ENCODE measurements at regions not wholly inside any gene's neighbourhood (a gene's known extent, or its start where the extent isn't known, plus 50 kb on each side); places are given as distances from the start of the nearest gene placed in this dataset.
"Not testable (repeated sequence)": the region's sequence is repeated elsewhere in the genome, so short reads cannot be mapped to it uniquely, and the experiment has no call there.

- peaks cover 13% of the 10 kb centered on the region for H3K4me1 Mint-ChIP-seq
- H3K4me3 Mint-ChIP-seq, result no peak overlapping the region
- H3K36me3 Mint-ChIP-seq (ENCODE audit: low read depth), result peaks cover 4% of the 10 kb centered on the region
- H3K27me3 Mint-ChIP-seq, result peaks cover 5% of the 10 kb centered on the region
- no peaks in the 10 kb centered on the region for H3K9me3 ChIP-seq (ENCODE audit: control insufficient read depth, low read length, poor library complexity, severe bottlenecking)
- ATAC-seq (no peak), DNase-seq (no peak)
- H3K27ac Mint-ChIP-seq, result no peak overlapping the region
Observed at GRCh38 chr3:194189243-194189791, 53.4 kb downstream of the HES1 start.

- H3K4me1 Mint-ChIP-seq, result peaks cover 19% of the 10 kb centered on the region
- not testable (repeated sequence) for ATAC-seq; H3K27me3 Mint-ChIP-seq; H3K9me3 ChIP-seq (ENCODE audit: control insufficient read depth, low read length, poor library complexity, severe bottlenecking); H3K36me3 Mint-ChIP-seq (ENCODE audit: low read depth); H3K27ac Mint-ChIP-seq; DNase-seq; H3K4me3 Mint-ChIP-seq
Observed at GRCh38 chr3:194191850-194192249, 55.9 kb downstream of the HES1 start.

- DNase-seq (no peak), ATAC-seq (peak; percentile 64)
- H3K9me3 ChIP-seq (ENCODE audit: control insufficient read depth, low read length, poor library complexity, severe bottlenecking), result no peaks in the 10 kb centered on the region
- Mint-ChIP-seq H3K27ac (peak overlapping the region; percentile 62), H3K27me3 (peaks cover 31% of the 10 kb centered on the region), H3K4me1 (peaks cover 19% of the 10 kb centered on the region), H3K36me3 (ENCODE audit: low read depth) (peaks cover 8% of the 10 kb centered on the region), H3K4me3 (no peak overlapping the region)
Observed at GRCh38 chr3:194194051-194194756, 58.3 kb downstream of the HES1 start.

- peaks cover 35% of the 10 kb centered on the region for H3K27me3 Mint-ChIP-seq
- no peak overlapping the region for H3K27ac Mint-ChIP-seq
- ATAC-seq (no peak), DNase-seq (no peak)
- H3K4me3 Mint-ChIP-seq, result no peak overlapping the region
- H3K36me3 Mint-ChIP-seq (ENCODE audit: low read depth), result peaks cover 8% of the 10 kb centered on the region
- peaks cover 19% of the 10 kb centered on the region for H3K4me1 Mint-ChIP-seq
- H3K9me3 ChIP-seq (ENCODE audit: control insufficient read depth, low read length, poor library complexity, severe bottlenecking), result no peaks in the 10 kb centered on the region
Observed at GRCh38 chr3:194194757-194195085, 58.8 kb downstream of the HES1 start.

- no peaks in the 10 kb centered on the region for H3K9me3 ChIP-seq (ENCODE audit: control insufficient read depth, low read length, poor library complexity, severe bottlenecking)
- ATAC-seq (no peak), DNase-seq (no peak)
- Mint-ChIP-seq H3K4me1 (peaks cover 19% of the 10 kb centered on the region), H3K36me3 (ENCODE audit: low read depth) (peaks cover 10% of the 10 kb centered on the region), H3K27ac (no peak overlapping the region), H3K27me3 (peaks cover 44% of the 10 kb centered on the region), H3K4me3 (no peak overlapping the region)
Observed at GRCh38 chr3:194195611-194196010, 59.7 kb downstream of the HES1 start.

GRCh38 chr3:194196876-194197275, 60.9 kb downstream of the HES1 start:
- H3K36me3 Mint-ChIP-seq (ENCODE audit: low read depth), result peaks cover 10% of the 10 kb centered on the region
- no peaks in the 10 kb centered on the region for H3K9me3 ChIP-seq (ENCODE audit: control insufficient read depth, low read length, poor library complexity, severe bottlenecking)
- no peak overlapping the region for H3K4me3 Mint-ChIP-seq
- H3K27me3 Mint-ChIP-seq, result peaks cover 56% of the 10 kb centered on the region
- H3K4me1 Mint-ChIP-seq, result peaks cover 19% of the 10 kb centered on the region
- no peak for DNase-seq
- no peak for ATAC-seq
- H3K27ac Mint-ChIP-seq, result no peak overlapping the region

GRCh38 chr3:194197396-194197960, 61.5 kb downstream of the HES1 start:
- ATAC-seq, result no peak
- Mint-ChIP-seq H3K27ac (no peak overlapping the region), H3K4me3 (no peak overlapping the region), H3K27me3 (peaks cover 62% of the 10 kb centered on the region), H3K36me3 (ENCODE audit: low read depth) (peaks cover 11% of the 10 kb centered on the region), H3K4me1 (peaks cover 19% of the 10 kb centered on the region)
- DNase-seq, result no peak
- H3K9me3 ChIP-seq (ENCODE audit: control insufficient read depth, low read length, poor library complexity, severe bottlenecking), result no peaks in the 10 kb centered on the region

GRCh38 chr3:194197981-194198695, 62.2 kb downstream of the HES1 start:
- Mint-ChIP-seq H3K27me3 (peaks cover 68% of the 10 kb centered on the region), H3K4me3 (no peak overlapping the region), H3K36me3 (ENCODE audit: low read depth) (peaks cover 17% of the 10 kb centered on the region), H3K4me1 (peaks cover 18% of the 10 kb centered on the region), H3K27ac (no peak overlapping the region)
- ATAC-seq (no peak), DNase-seq (no peak)
- H3K9me3 ChIP-seq (ENCODE audit: control insufficient read depth, low read length, poor library complexity, severe bottlenecking), result no peaks in the 10 kb centered on the region

- Mint-ChIP-seq H3K27ac (no peak overlapping the region), H3K27me3 (peaks cover 71% of the 10 kb centered on the region), H3K4me3 (no peak overlapping the region), H3K4me1 (peaks cover 20% of the 10 kb centered on the region), H3K36me3 (ENCODE audit: low read depth) (peaks cover 17% of the 10 kb centered on the region)
- DNase-seq, result no peak
- no peaks in the 10 kb centered on the region for H3K9me3 ChIP-seq (ENCODE audit: control insufficient read depth, low read length, poor library complexity, severe bottlenecking)
- no peak for ATAC-seq
Observed at GRCh38 chr3:194198938-194199337, 63.0 kb downstream of the HES1 start.

- H3K4me3 Mint-ChIP-seq, result no peak overlapping the region
- DNase-seq (no peak), ATAC-seq (no peak)
- peaks cover 82% of the 10 kb centered on the region for H3K27me3 Mint-ChIP-seq
- H3K4me1 Mint-ChIP-seq, result peaks cover 15% of the 10 kb centered on the region
- no peaks in the 10 kb centered on the region for H3K9me3 ChIP-seq (ENCODE audit: control insufficient read depth, low read length, poor library complexity, severe bottlenecking)
- H3K27ac Mint-ChIP-seq, result peak overlapping the region; percentile 9
- peaks cover 16% of the 10 kb centered on the region for H3K36me3 Mint-ChIP-seq (ENCODE audit: low read depth)
Observed at GRCh38 chr3:194200422-194201081, 64.6 kb downstream of the HES1 start.

- H3K4me1 Mint-ChIP-seq, result peaks cover 13% of the 10 kb centered on the region
- H3K36me3 Mint-ChIP-seq (ENCODE audit: low read depth), result peaks cover 14% of the 10 kb centered on the region
- H3K27ac Mint-ChIP-seq, result no peak overlapping the region
- no peak for DNase-seq
- H3K9me3 ChIP-seq (ENCODE audit: control insufficient read depth, low read length, poor library complexity, severe bottlenecking), result no peaks in the 10 kb centered on the region
- peaks cover 92% of the 10 kb centered on the region for H3K27me3 Mint-ChIP-seq
- ATAC-seq, result no peak
- no peak overlapping the region for H3K4me3 Mint-ChIP-seq
Observed at GRCh38 chr3:194201953-194202666, 66.2 kb downstream of the HES1 start.

- Mint-ChIP-seq H3K4me1 (peaks cover 9% of the 10 kb centered on the region), H3K4me3 (peak overlapping the region; percentile 87), H3K27ac (no peak overlapping the region), H3K27me3 (peaks cover 86% of the 10 kb centered on the region), H3K36me3 (ENCODE audit: low read depth) (peaks cover 11% of the 10 kb centered on the region)
- no peaks in the 10 kb centered on the region for H3K9me3 ChIP-seq (ENCODE audit: control insufficient read depth, low read length, poor library complexity, severe bottlenecking)
- ATAC-seq (peak; percentile 71), DNase-seq (no peak)
Observed at GRCh38 chr3:194203482-194204041, 67.6 kb downstream of the HES1 start.
